ENCODE measurements at regions not wholly inside any gene's neighbourhood (a gene's known extent, or its start where the extent isn't known, plus 50 kb on each side); places are given as distances from the start of the nearest gene placed in this dataset.

DNA sequence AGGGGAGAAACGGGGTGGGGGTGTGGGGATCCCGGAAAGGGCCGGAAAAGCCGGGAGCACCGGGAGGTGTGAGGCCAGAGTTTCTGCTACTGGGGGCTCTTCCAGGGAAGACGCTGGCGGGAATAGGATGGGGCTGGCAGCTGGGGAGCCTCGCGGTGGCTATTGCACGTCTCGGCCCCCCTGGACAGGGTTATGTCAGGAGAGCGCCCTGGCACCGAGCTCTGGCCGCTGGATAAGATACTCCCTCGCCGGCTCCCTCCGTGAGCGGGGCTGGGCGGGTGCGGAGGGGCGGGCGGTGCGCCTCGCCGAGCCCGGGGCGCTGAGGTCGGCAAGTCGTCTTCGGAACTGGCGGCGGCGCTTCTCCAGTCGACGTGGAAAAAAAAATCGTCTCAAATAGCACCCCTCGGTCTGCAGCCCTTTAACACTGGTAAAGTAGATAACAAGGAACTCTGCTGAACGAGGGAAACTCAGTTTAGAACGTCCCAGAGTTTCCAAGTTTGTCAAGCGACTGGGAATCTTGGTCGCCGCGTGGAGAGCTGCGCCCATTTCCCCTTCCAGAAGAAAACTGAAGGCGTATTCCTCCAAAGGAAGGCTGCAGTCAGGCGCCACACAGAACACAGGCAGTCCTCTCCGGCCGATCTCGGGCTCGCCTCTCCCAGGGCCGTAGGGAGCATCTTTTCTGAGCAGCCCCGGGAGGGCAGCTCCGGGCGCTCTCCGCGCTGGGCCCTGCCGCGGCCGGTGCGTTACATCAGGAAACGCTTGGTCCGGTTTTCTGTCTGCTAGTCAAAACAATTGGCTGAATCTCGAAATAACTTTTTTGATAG lies 115.1 kb downstream of the KCNRG start:
- TF ChIP-seq MYC (IDR thresholded peaks at IDR 0.05; ENCODE audit: low read depth, low read length) (no peak), POLR2A (IDR thresholded peaks at IDR 0.05; ENCODE audit: extremely low read depth, insufficient read length) (no peak)
- TF ChIP-seq, protein P1, sequence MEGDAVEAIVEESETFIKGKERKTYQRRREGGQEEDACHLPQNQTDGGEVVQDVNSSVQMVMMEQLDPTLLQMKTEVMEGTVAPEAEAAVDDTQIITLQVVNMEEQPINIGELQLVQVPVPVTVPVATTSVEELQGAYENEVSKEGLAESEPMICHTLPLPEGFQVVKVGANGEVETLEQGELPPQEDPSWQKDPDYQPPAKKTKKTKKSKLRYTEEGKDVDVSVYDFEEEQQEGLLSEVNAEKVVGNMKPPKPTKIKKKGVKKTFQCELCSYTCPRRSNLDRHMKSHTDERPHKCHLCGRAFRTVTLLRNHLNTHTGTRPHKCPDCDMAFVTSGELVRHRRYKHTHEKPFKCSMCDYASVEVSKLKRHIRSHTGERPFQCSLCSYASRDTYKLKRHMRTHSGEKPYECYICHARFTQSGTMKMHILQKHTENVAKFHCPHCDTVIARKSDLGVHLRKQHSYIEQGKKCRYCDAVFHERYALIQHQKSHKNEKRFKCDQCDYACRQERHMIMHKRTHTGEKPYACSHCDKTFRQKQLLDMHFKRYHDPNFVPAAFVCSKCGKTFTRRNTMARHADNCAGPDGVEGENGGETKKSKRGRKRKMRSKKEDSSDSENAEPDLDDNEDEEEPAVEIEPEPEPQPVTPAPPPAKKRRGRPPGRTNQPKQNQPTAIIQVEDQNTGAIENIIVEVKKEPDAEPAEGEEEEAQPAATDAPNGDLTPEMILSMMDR (IDR thresholded peaks at IDR 0.05; ENCODE audit: low read depth, low read length): no peak
- TF ChIP-seq, protein P2, sequence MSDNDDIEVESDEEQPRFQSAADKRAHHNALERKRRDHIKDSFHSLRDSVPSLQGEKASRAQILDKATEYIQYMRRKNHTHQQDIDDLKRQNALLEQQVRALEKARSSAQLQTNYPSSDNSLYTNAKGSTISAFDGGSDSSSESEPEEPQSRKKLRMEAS (IDR thresholded peaks at IDR 0.05; ENCODE audit: low read depth, low read length): no peak
- DNase-seq (ENCODE audit: low read depth): peak; percentile 69
- peak overlapping the region; percentile 53 for H3K4me3 ChIP-seq (ENCODE audit: low read depth, low read length)

DNA sequence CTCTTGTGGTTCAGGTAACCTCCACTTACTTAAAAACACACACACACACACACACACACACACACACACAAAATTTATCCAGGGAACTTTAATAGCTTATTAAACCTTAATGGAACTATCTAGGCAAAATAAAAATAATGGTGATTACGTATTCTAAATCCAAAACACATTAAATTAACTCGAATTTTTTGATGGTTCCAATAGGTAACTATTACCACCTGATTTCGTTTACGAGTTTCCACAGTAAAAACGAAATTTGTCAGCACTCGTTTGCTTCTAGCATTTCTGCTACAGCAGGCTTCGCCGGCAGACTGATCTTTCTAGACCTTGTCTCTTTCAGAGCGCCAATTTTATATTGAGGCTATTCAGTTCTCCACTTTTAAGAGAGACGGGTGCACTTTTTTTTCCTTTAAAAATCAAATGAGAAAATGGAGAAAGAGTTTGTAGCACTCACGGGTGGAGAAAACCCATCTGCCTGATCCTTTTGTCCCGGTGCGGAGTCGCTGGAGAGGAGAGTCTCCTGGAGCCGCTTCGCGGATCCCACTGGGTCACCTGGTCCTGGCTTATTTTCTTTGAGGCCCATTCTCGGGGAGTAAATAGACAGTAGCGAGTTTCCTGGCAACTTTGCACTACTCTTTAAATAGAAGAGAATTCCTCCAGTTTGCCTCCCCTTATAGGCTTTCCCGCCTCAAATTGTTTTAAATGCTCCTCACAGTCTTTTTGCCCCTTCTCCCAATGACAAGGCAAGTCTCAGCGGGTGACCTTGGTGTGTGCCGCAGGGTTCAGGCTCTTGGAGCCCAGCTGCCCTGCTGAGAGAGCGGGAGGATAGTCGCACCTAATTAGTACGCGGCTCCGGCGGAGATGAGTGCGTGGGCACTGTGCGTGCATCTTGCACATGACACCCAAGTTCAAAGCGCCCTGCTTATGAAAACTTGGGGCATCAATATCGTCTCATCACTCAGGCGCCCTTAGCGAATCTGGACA lies 117.0 kb downstream of the KCNRG start:
- DNase-seq (ENCODE audit: low read depth): no peak
- no peak overlapping the region for H3K4me3 ChIP-seq (ENCODE audit: low read depth, low read length)
- TF ChIP-seq MYC (IDR thresholded peaks at IDR 0.05; ENCODE audit: low read depth, low read length) (no peak), POLR2A (IDR thresholded peaks at IDR 0.05; ENCODE audit: extremely low read depth, insufficient read length) (no peak)
- TF ChIP-seq, protein P1 (IDR thresholded peaks at IDR 0.05; ENCODE audit: low read depth, low read length): no peak
- TF ChIP-seq, protein P2 (IDR thresholded peaks at IDR 0.05; ENCODE audit: low read depth, low read length): no peak

DNA sequence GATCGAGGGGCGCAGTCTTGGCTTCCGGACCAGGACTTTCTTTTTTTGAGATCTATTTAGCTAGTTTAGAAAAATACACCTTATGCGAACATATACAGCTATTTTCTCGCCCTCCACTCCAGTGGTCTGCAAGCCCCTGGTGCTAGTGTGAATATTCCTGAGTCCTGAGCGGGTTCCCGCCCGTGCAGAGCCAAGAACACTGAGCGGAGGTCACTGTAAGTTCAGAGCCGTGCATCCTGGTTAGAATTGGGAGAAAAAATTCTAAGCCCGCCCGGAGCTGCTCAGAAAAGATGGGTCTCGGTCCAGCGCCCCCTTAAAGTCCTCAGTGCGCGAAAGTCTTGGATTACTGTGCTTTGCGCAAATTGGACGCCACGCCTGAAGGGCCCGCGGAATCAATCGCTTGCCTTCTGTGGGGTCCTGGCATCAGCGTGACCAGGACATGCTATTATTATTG lies 117.7 kb downstream of the KCNRG start:
- DNase-seq (ENCODE audit: low read depth): no peak
- TF ChIP-seq POLR2A (IDR thresholded peaks at IDR 0.05; ENCODE audit: extremely low read depth, insufficient read length) (no peak), MYC (IDR thresholded peaks at IDR 0.05; ENCODE audit: low read depth, low read length) (no peak)
- TF ChIP-seq, protein P2 (IDR thresholded peaks at IDR 0.05; ENCODE audit: low read depth, low read length): no peak
- TF ChIP-seq, protein P1 (IDR thresholded peaks at IDR 0.05; ENCODE audit: low read depth, low read length): no peak
- no peak overlapping the region for H3K4me3 ChIP-seq (ENCODE audit: low read depth, low read length)

DNA sequence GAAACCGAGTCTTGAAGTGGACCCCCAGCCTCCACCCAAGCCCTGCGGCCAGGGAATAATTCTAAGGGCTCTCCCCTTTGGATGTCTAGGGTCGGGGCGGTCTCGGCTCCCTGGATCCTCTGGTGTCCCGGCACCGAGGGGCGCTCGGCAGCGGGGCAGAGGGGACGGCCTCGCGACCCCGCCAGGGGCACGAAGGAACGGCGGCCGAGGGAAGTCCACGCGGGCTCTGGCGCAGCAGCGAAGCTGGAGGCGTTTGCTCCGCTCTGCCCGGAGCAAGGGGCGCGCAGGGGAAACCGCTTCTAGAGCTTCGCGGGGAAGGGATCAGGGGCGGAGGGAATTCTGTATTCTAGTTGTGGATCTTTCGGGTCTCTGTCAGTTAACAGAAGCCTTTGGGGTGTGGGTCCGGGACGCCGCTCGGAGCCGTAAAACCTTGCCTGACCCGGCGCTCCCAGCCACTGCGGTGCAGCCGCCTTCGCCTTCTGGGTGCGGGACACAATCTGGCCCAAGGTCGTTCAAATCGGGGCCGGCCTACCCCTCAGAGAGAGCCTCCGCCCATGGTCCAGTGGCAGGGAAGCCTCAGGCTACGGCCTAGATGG lies 118.2 kb downstream of the KCNRG start:
- DNase-seq (ENCODE audit: low read depth): no peak
- TF ChIP-seq, protein P1 (IDR thresholded peaks at IDR 0.05; ENCODE audit: low read depth, low read length): no peak
- TF ChIP-seq MYC (IDR thresholded peaks at IDR 0.05; ENCODE audit: low read depth, low read length) (no peak), POLR2A (IDR thresholded peaks at IDR 0.05; ENCODE audit: extremely low read depth, insufficient read length) (no peak)
- TF ChIP-seq, protein P2 (IDR thresholded peaks at IDR 0.05; ENCODE audit: low read depth, low read length): no peak
- H3K4me3 ChIP-seq (ENCODE audit: low read depth, low read length): no peak overlapping the region

DNA sequence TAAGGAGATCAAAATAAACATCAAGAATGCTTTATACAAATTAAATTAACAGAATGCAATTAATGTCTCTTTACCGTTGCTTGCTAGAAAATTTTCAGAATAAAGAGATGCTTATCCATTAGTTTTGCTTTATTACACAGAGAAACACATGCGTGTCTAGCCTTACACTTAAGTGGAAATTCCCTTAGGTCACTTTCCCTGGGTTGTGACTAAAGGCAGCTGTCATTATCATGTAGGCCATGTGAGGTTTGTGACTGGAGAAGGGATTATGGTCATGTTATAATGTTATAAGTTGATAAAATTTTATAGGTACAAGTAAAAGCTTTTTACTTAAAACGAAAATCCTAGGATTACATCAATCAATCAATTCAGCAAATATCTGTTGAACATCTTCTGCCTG lies 121.0 kb downstream of the KCNRG start:
- H3K4me3 ChIP-seq (ENCODE audit: low read depth, low read length): no peak overlapping the region
- DNase-seq (ENCODE audit: low read depth): no peak
- TF ChIP-seq POLR2A (IDR thresholded peaks at IDR 0.05; ENCODE audit: extremely low read depth, insufficient read length): no peak
- TF ChIP-seq, protein P2 (IDR thresholded peaks at IDR 0.05; ENCODE audit: low read depth, low read length): no peak
- TF ChIP-seq, protein P1 (IDR thresholded peaks at IDR 0.05; ENCODE audit: low read depth, low read length): no peak
- TF ChIP-seq MYC (IDR thresholded peaks at IDR 0.05; ENCODE audit: low read depth, low read length): no peak
